H1 (cell line): ENCODE measurements at regions not wholly inside any gene's neighbourhood (a gene's known extent, or its start where the extent isn't known, plus 50 kb on each side); places are given as distances from the start of the nearest gene placed in this dataset.

Source experiments
- CTCF ChIA-PET: fragments of 300-600 bp; sonication (Branson Sonifier 250); formaldehyde crosslinking; loops from one replicate; lab custom pipeline; 2021; ENCODE audit not compliant: partially characterized antibody; lab: Charles Lee
- POLR2A ChIA-PET: fragments of 300-600 bp; sonication (Branson Sonifier 250); formaldehyde crosslinking; loops from one replicate; lab custom pipeline; 2021; ENCODE audit warnings: inconsistent platforms; ENCODE audit not compliant: partially characterized antibody; lab: Charles Lee
- DNase-seq, 2 experiments: peaks; one replicate each; pipeline versions ENCODE4 v3.0.0 to v3.0.0-alpha.2; 2010 to 2022; ENCODE audit warnings: low spot score in 2 of 2, low read depth in 1 of 2, mixed read lengths in 1 of 2
- FAIRE-seq: peaks from 2 replicates; lab custom pipeline; 2011; peaks lifted over from hg19 to GRCh38; lab: Jason Lieb, UNC
- H2AFZ ChIP-seq: 2 replicates; pipeline ENCODE4 v1.8.1; 2012; ENCODE audit warnings: low read length, inconsistent platforms
- H2AK5ac ChIP-seq: 2 replicates; pipeline ENCODE4 v1.6.1; 2013; ENCODE audit warnings: low read depth, low read length
- H2BK120ac ChIP-seq: replicated peaks from 2 replicates; pipeline ENCODE3; 2013; ENCODE audit warnings: low read depth, low read length, inconsistent platforms
- H2BK12ac ChIP-seq: 2 replicates; pipeline ENCODE4 v1.6.1; 2013; ENCODE audit warnings: low read depth, low read length
- H2BK15ac ChIP-seq: 2 replicates; pipeline ENCODE4 v1.6.1; 2013; ENCODE audit warnings: low read length
- H2BK20ac ChIP-seq: 2 replicates; pipeline ENCODE4 v1.6.1; 2013; ENCODE audit warnings: low read length
- H2BK5ac ChIP-seq: 2 replicates; pipeline ENCODE4 v1.6.1; 2013; ENCODE audit warnings: low read depth, low read length
- H3K14ac ChIP-seq: 2 replicates; pipeline ENCODE4 v1.6.1; 2013; ENCODE audit warnings: inconsistent platforms; ENCODE audit not compliant: insufficient read length
- H3K18ac ChIP-seq: 2 replicates; pipeline ENCODE4 v1.6.1; 2013; ENCODE audit warnings: low read length; ENCODE audit errors: extremely low read depth
- H3K23ac ChIP-seq: 2 replicates; pipeline ENCODE4 v1.6.1; 2013; ENCODE audit warnings: inconsistent platforms; ENCODE audit not compliant: insufficient read length
- H3K23me2 ChIP-seq: 2 replicates; pipeline ENCODE4 v1.6.1; 2013; ENCODE audit warnings: low read depth, low read length
- H3K27ac ChIP-seq: 2 replicates; pipeline ENCODE4 v1.6.1; 2011; ENCODE audit warnings: low read depth, low read length, inconsistent platforms
- H3K27me3 ChIP-seq, 4 experiments: replicated peaks in 1 of 4; 1 replicate in 1 of 4; 2 replicates in 3 of 4; pipeline versions ENCODE4 v1.6.1 to v1.8.1; 2011 to 2013; ENCODE audit warnings: low read length in 3 of 4, mild to moderate bottlenecking in 3 of 4, inconsistent platforms in 2 of 4, mixed read lengths in 2 of 4, moderate library complexity in 1 of 4; ENCODE audit not compliant: control insufficient read depth in 3 of 4, insufficient read depth in 3 of 4; ENCODE audit errors: extremely low read depth in 1 of 4
- H3K36me3 ChIP-seq, 4 experiments: 2 replicates each; pipeline versions ENCODE4 v1.6.1 to v1.8.1; 2011 to 2013; ENCODE audit warnings: mild to moderate bottlenecking in 4 of 4, low read length in 3 of 4, moderate library complexity in 2 of 4, control low read depth in 1 of 4, inconsistent platforms in 1 of 4; ENCODE audit not compliant: insufficient read depth in 4 of 4, control insufficient read depth in 2 of 4
- H3K4ac ChIP-seq: replicated peaks from 2 replicates; pipeline ENCODE3; 2013; ENCODE audit warnings: low read length, low read depth, mixed read lengths, inconsistent platforms; ENCODE audit not compliant: insufficient read length
- H3K4me1 ChIP-seq, 4 experiments: replicated peaks in 1 of 4; 1 replicate in 1 of 4; 2 replicates in 3 of 4; pipeline versions ENCODE4 v1.6.1 to v1.8.1; 2011 to 2013; ENCODE audit warnings: low read length in 3 of 4, inconsistent platforms in 2 of 4, mixed read lengths in 1 of 4; ENCODE audit not compliant: insufficient read depth in 4 of 4, control insufficient read depth in 3 of 4
- H3K4me2 ChIP-seq, 2 experiments: 2 replicates each; pipeline versions ENCODE4 v1.6.1 to v1.8.1; 2011 to 2013; ENCODE audit warnings: low read depth in 2 of 2, low read length in 2 of 2, control low read depth in 1 of 2, inconsistent platforms in 1 of 2, mild to moderate bottlenecking in 1 of 2; ENCODE audit not compliant: insufficient read depth in 1 of 2
- H3K4me3 ChIP-seq, 4 experiments: fragments of 200-600, 300-600 bp in 1 of 4; sonication (generic), shearing (Covaris generic), sonication (Bioruptor Twin) in 1 of 4; 2 replicates each; pipeline versions ENCODE4 v1.5.1 to v1.8.1; 2011 to 2016; ENCODE audit warnings: low read length in 4 of 4, low read depth in 3 of 4, control low read depth in 2 of 4, inconsistent platforms in 2 of 4, mild to moderate bottlenecking in 2 of 4, mixed read lengths in 1 of 4, moderate library complexity in 1 of 4; ENCODE audit not compliant: insufficient read depth in 2 of 4; ENCODE audit errors: extremely low read depth in 1 of 4
- H3K56ac ChIP-seq: replicated peaks from 2 replicates; pipeline ENCODE3; 2013; ENCODE audit warnings: low read depth, mild to moderate bottlenecking, mixed read lengths, low read length, inconsistent platforms; ENCODE audit not compliant: insufficient read length
- H3K79me1 ChIP-seq: 2 replicates; pipeline ENCODE4 v1.6.1; 2013; ENCODE audit warnings: low read depth, low read length, control low read depth
- H3K79me2 ChIP-seq, 2 experiments: 2 replicates each; pipeline versions ENCODE4 v1.6.1 to v1.8.1; 2012 to 2013; ENCODE audit warnings: low read length in 2 of 2, mild to moderate bottlenecking in 2 of 2, inconsistent platforms in 1 of 2; ENCODE audit not compliant: insufficient read depth in 2 of 2, control insufficient read depth in 1 of 2
- H3K9ac ChIP-seq, 4 experiments: replicated peaks in 1 of 4; 1 replicate in 1 of 4; 2 replicates in 3 of 4; pipeline versions ENCODE4 v1.6.1 to v1.8.1; 2011 to 2013; ENCODE audit warnings: low read depth in 3 of 4, low read length in 3 of 4, control low read depth in 2 of 4, mild to moderate bottlenecking in 2 of 4, moderate library complexity in 2 of 4, inconsistent platforms in 1 of 4; ENCODE audit errors: extremely low read depth in 1 of 4
- H3K9me3 ChIP-seq, 2 experiments: 2 replicates each; pipeline versions ENCODE4 v1.6.1 to v1.8.1; 2012 to 2013; ENCODE audit warnings: mild to moderate bottlenecking in 2 of 2, moderate library complexity in 2 of 2, control low read depth in 1 of 2, inconsistent platforms in 1 of 2, low read depth in 1 of 2, low read length in 1 of 2, mixed read lengths in 1 of 2; ENCODE audit not compliant: insufficient read depth in 2 of 2
- H4K20me1 ChIP-seq, 2 experiments: replicated peaks in 1 of 2; 2 replicates each; pipeline versions ENCODE3 to v1.8.1; 2011 to 2013; ENCODE audit warnings: inconsistent platforms in 2 of 2, low read length in 2 of 2, mild to moderate bottlenecking in 1 of 2; ENCODE audit not compliant: insufficient read depth in 2 of 2, control insufficient read depth in 1 of 2
- H4K5ac ChIP-seq: 2 replicates; pipeline ENCODE4 v1.6.1; 2013; ENCODE audit warnings: low read length, low read depth, mixed read lengths, inconsistent platforms; ENCODE audit not compliant: insufficient read length
- H4K8ac ChIP-seq: 2 replicates; pipeline ENCODE4 v1.8.0; 2013; ENCODE audit warnings: mild to moderate bottlenecking, moderate library complexity, low read length, inconsistent platforms; ENCODE audit not compliant: insufficient read depth; ENCODE audit errors: extremely low read depth
- H4K91ac ChIP-seq: replicated peaks from 2 replicates; pipeline ENCODE3; 2013; ENCODE audit warnings: low read length, mixed read lengths, inconsistent platforms; ENCODE audit not compliant: insufficient read length
- ATF2 ChIP-seq: IDR thresholded peaks from 2 replicates; pipeline ENCODE4 v1.6.1; 2012; ENCODE audit warnings: low read length, inconsistent platforms
- E2F6 ChIP-seq: IDR thresholded peaks from 2 replicates; pipeline ENCODE4 v1.6.1; 2012; ENCODE audit warnings: inconsistent platforms
- EGR1 ChIP-seq: IDR thresholded peaks from 2 replicates; pipeline ENCODE4 v1.6.1; 2011; ENCODE audit warnings: low read depth, low read length, borderline replicate concordance
- FOSL1 ChIP-seq: IDR thresholded peaks from 2 replicates; pipeline ENCODE4 v1.6.1; 2011; ENCODE audit warnings: mild to moderate bottlenecking, low read depth, low read length, moderate library complexity; ENCODE audit not compliant: insufficient read depth
- GABPA ChIP-seq: IDR thresholded peaks from 2 replicates; pipeline ENCODE4 v1.6.1; 2011; ENCODE audit warnings: mild to moderate bottlenecking, low read length, moderate library complexity, borderline replicate concordance; ENCODE audit not compliant: insufficient read depth
- HDAC6 ChIP-seq: IDR thresholded peaks from one replicate; pipeline ENCODE4 v1.7.1; 2012; ENCODE audit warnings: low read depth, mild to moderate bottlenecking, inconsistent platforms, low read length, moderate library complexity
- KDM4A ChIP-seq: IDR thresholded peaks from one replicate; pipeline ENCODE4 v1.7.1; 2012; ENCODE audit warnings: low read depth, mild to moderate bottlenecking, moderate library complexity, low read length, inconsistent platforms; ENCODE audit not compliant: severe bottlenecking
- NANOG ChIP-seq: IDR thresholded peaks from 2 replicates; pipeline ENCODE4 v1.6.1; 2011; ENCODE audit warnings: low read length, low read depth, mild to moderate bottlenecking, inconsistent platforms; ENCODE audit not compliant: insufficient read depth, poor library complexity, severe bottlenecking
- POU5F1 ChIP-seq: IDR thresholded peaks from 2 replicates; pipeline ENCODE4 v1.6.1; 2011; ENCODE audit warnings: low read depth, mild to moderate bottlenecking, low read length, moderate library complexity
- SUZ12 ChIP-seq: fragments of 200-600 bp; sonication (generic); IDR thresholded peaks from 2 replicates; pipeline ENCODE4 v1.6.1; 2012; ENCODE audit warnings: mild to moderate bottlenecking, inconsistent platforms, low read length, moderate library complexity, mixed read lengths
- USF2 ChIP-seq: IDR thresholded peaks from 2 replicates; pipeline ENCODE4 v1.6.1; 2011; ENCODE audit warnings: low read length, improper control_type of control experiment
- YY1 ChIP-seq: IDR thresholded peaks from 2 replicates; pipeline ENCODE4 v1.6.1; 2011; ENCODE audit warnings: low read depth, mild to moderate bottlenecking, low read length

DNA sequence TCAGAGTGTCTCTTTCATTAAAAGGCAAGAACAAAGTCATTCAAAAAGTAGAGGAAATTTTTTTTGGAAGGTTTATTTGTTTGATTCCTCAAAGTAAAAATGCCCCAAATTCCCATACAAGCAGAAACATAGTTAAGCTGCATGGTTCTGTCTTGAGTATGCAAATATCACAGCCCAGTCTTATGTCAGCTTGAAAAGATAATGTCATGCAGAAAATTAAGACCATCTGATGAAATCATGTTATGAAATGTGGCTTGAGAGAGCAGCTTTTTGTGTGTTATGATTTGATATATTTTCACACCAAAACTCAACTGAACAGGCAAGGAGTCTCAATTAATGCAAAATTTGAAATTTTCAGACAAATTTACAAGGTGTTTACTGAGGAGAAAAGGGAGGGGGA lies 411.0 kb downstream of the LMO4 start:
- no peak for FAIRE-seq
- H4K8ac ChIP-seq: no peak overlapping the region
- no peak overlapping the region for H3K4me2 ChIP-seq
- H3K14ac ChIP-seq: no peak overlapping the region
- CTCF ChIA-PET: interaction anchor here (0.6 kb wide), 1 partner anchor 79 kb away, joined by 3 read pairs; no protein-coding TSS in a partner anchor
- no peak overlapping the region for H3K9ac ChIP-seq
- no peaks in the 10 kb centered on the region for H3K27me3 ChIP-seq
- no peaks in the 10 kb centered on the region for H3K23me2 ChIP-seq
- H4K5ac ChIP-seq: no peak overlapping the region
- H2BK12ac ChIP-seq: no peak overlapping the region
- no peak overlapping the region for H2AK5ac ChIP-seq
- H2BK120ac ChIP-seq: no peak overlapping the region
- H4K91ac ChIP-seq: no peak overlapping the region
- no peaks in the 10 kb centered on the region for H3K36me3 ChIP-seq
- no peaks in the 10 kb centered on the region for H4K20me1 ChIP-seq
- no peak overlapping the region for H3K56ac ChIP-seq
- no peak overlapping the region for H3K4ac ChIP-seq
- H3K18ac ChIP-seq: no peak overlapping the region
- no peak overlapping the region for H2BK15ac ChIP-seq
- H3K4me3 ChIP-seq: no peak overlapping the region
- H3K27ac ChIP-seq: no peak overlapping the region
- H3K4me1 ChIP-seq: no peaks in the 10 kb centered on the region; a peak in 2 of 7 replicates
- H3K79me1 ChIP-seq: no peaks in the 10 kb centered on the region
- POLR2A ChIA-PET: no interaction called here
- H3K23ac ChIP-seq: no peak overlapping the region
- DNase-seq: no peak
- no peak overlapping the region for H2BK20ac ChIP-seq
- no peaks in the 10 kb centered on the region for H3K79me2 ChIP-seq
- H2AFZ ChIP-seq: no peak overlapping the region
- H3K9me3 ChIP-seq: no peaks in the 10 kb centered on the region
- no peak overlapping the region for H2BK5ac ChIP-seq
- TF ChIP-seq SUZ12: no peak
- no peak for TF ChIP-seq POU5F1
- no peak for TF ChIP-seq YY1
- no peak for TF ChIP-seq USF2
- no peak for TF ChIP-seq E2F6
- TF ChIP-seq GABPA: no peak
- no peak for TF ChIP-seq ATF2
- no peak for TF ChIP-seq HDAC6
- TF ChIP-seq FOSL1: no peak
- no peak for TF ChIP-seq NANOG
- no peak for TF ChIP-seq EGR1
- no peak for TF ChIP-seq KDM4A
